Gastroesophageal sphincter (tissue), 3 donors: ENCODE measurements at regions not wholly inside any gene's neighbourhood (a gene's known extent, or its start where the extent isn't known, plus 50 kb on each side); places are given as distances from the start of the nearest gene placed in this dataset.

Experiments
- POLR2A ChIP-seq, 2 donors: fragments of 450-650 bp; IDR thresholded peaks; one replicate each; pipeline ENCODE4 v1.6.1; 2017; ENCODE audit warnings: antibody characterized with exemption in 2 of 2, mild to moderate bottlenecking in 2 of 2, moderate library complexity in 1 of 2
- TF ChIP-seq, protein P1 (sequence below), 4 experiments: fragments of 200-600 bp in 2 of 4; fragments of 450-650 bp in 2 of 4; sonication (generic) in 1 of 4; IDR thresholded peaks; one replicate each; pipeline ENCODE4 v1.5.1; 2017 to 2019; ENCODE audit warnings: antibody characterized with exemption in 4 of 4, mild to moderate bottlenecking in 2 of 4, moderate library complexity in 2 of 4

DNA sequence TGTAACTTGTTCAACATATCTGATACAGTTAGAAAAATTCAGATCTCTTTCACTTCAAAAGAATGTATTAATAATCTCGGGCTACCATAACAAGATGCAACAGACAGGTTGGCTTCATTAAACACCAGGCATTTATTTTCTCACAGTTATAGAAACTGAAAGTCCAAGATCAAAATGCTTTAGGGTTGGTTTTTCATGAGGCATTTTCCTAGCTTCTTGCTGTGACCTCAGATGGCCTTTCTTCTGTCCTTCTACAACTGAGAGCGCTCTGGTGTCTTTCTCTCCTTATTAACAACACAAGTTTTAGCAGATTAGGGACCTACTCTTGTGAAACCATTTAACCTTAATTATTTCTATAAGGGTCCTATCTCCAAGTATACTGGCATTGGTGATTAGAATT is 452.5 kb downstream of the ZNF804A start:
- TF ChIP-seq, protein P1, sequence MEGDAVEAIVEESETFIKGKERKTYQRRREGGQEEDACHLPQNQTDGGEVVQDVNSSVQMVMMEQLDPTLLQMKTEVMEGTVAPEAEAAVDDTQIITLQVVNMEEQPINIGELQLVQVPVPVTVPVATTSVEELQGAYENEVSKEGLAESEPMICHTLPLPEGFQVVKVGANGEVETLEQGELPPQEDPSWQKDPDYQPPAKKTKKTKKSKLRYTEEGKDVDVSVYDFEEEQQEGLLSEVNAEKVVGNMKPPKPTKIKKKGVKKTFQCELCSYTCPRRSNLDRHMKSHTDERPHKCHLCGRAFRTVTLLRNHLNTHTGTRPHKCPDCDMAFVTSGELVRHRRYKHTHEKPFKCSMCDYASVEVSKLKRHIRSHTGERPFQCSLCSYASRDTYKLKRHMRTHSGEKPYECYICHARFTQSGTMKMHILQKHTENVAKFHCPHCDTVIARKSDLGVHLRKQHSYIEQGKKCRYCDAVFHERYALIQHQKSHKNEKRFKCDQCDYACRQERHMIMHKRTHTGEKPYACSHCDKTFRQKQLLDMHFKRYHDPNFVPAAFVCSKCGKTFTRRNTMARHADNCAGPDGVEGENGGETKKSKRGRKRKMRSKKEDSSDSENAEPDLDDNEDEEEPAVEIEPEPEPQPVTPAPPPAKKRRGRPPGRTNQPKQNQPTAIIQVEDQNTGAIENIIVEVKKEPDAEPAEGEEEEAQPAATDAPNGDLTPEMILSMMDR (IDR thresholded peaks at IDR 0.05), result no peak
- TF ChIP-seq POLR2A (IDR thresholded peaks at IDR 0.05), result no peak
